HEK293 (cell line): ENCODE measurements at regions not wholly inside any gene's neighbourhood (a gene's known extent, or its start where the extent isn't known, plus 50 kb on each side); places are given as distances from the start of the nearest gene placed in this dataset.

ENCODE experiments used
- CTCF ChIA-PET: fragments of 350-600 bp; formaldehyde crosslinking; extraction: SDS; loops from one replicate; lab custom pipeline; 2021; ENCODE audit warnings: antibody characterized with exemption; lab: Yijun Ruan, JAX
- POLR2A ChIA-PET: fragments of 300-600 bp; formaldehyde crosslinking; extraction: SDS; loops from one replicate; lab custom pipeline; 2020; ENCODE audit warnings: antibody characterized with exemption, inconsistent platforms; lab: Yijun Ruan, JAX
- H3K27ac ChIP-seq: fragments of 200-500 bp; sonication (Bioruptor generic); 2 replicates; pipeline ENCODE4 v1.5.1; 2014; ENCODE audit warnings: low read depth, low read length, control low read depth, inconsistent platforms; ENCODE audit errors: extremely low read depth
- H3K36me3 ChIP-seq, 2 experiments: fragments of 200-500 bp in 1 of 2; sonication (Bioruptor generic) in 1 of 2; 1 replicate in 1 of 2; 2 replicates in 1 of 2; pipeline ENCODE4 v1.5.1; 2014 to 2017; ENCODE audit warnings: inconsistent platforms in 2 of 2, low read length in 2 of 2; ENCODE audit not compliant: control insufficient read depth in 2 of 2, insufficient read depth in 1 of 2
- H3K4me1 ChIP-seq: fragments of 200-500 bp; sonication (Bioruptor generic); 2 replicates; pipeline ENCODE4 v1.5.1; 2014; ENCODE audit warnings: mild to moderate bottlenecking, low read length, inconsistent platforms; ENCODE audit not compliant: control insufficient read depth, insufficient read depth
- H3K4me3 ChIP-seq: 2 replicates; pipeline ENCODE4 v1.5.1; 2011; ENCODE audit warnings: low read depth, mild to moderate bottlenecking, control low read depth, low read length, moderate library complexity
- H3K9me3 ChIP-seq: fragments of 200-500 bp; sonication (Bioruptor generic); 2 replicates; pipeline ENCODE4 v1.5.1; 2014; ENCODE audit warnings: low read depth, low read length, inconsistent platforms; ENCODE audit not compliant: control insufficient read depth, insufficient read depth
- BCL11A ChIP-seq: fragments of 450-650 bp; formaldehyde crosslinking; IDR thresholded peaks from 2 replicates; pipeline ENCODE4 v1.5.1; 2016; ENCODE audit warnings: low read depth, missing biosample characterization, missing genetic modification characterization
- KLF10 ChIP-seq: fragments of 450-650 bp; IDR thresholded peaks from 2 replicates; pipeline ENCODE4 v1.5.1; 2018; ENCODE audit warnings: missing biosample characterization, mild to moderate bottlenecking, missing genetic modification characterization
- MEIS1 ChIP-seq: sonication (generic); formaldehyde crosslinking; IDR thresholded peaks from 2 replicates; pipeline ENCODE4 v1.8.1; 2022; ENCODE audit warnings: missing genetic modification reagents, mild to moderate bottlenecking, borderline replicate concordance
- SP3 ChIP-seq: fragments of 450-650 bp; formaldehyde crosslinking; IDR thresholded peaks from 2 replicates; pipeline ENCODE4 v1.5.1; 2016; ENCODE audit warnings: missing biosample characterization, missing genetic modification characterization
- ZFP37 ChIP-seq: fragments of 450-650 bp; formaldehyde crosslinking; IDR thresholded peaks from 2 replicates; pipeline ENCODE4 v1.5.1; 2016; ENCODE audit warnings: missing biosample characterization, missing genetic modification characterization
- ZNF10 ChIP-seq: fragments of 450-650 bp; formaldehyde crosslinking; IDR thresholded peaks from 2 replicates; pipeline ENCODE4 v1.5.1; 2017; ENCODE audit warnings: missing biosample characterization, missing genetic modification characterization
- ZNF133 ChIP-seq: fragments of 450-650 bp; formaldehyde crosslinking; IDR thresholded peaks from 2 replicates; pipeline ENCODE4 v1.5.1; 2016; ENCODE audit warnings: missing biosample characterization, missing genetic modification characterization
- ZNF16 ChIP-seq: fragments of 450-650 bp; formaldehyde crosslinking; IDR thresholded peaks from 2 replicates; pipeline ENCODE4 v1.5.1; 2016; ENCODE audit warnings: low read depth, missing biosample characterization, missing genetic modification characterization
- ZNF202 ChIP-seq: fragments of 450-650 bp; formaldehyde crosslinking; IDR thresholded peaks from 2 replicates; pipeline ENCODE4 v1.5.1; 2016; ENCODE audit warnings: missing biosample characterization, missing genetic modification characterization, borderline replicate concordance
- ZNF211 ChIP-seq: fragments of 450-650 bp; formaldehyde crosslinking; IDR thresholded peaks from 2 replicates; pipeline ENCODE4 v1.5.1; 2016; ENCODE audit warnings: low read depth, missing biosample characterization, missing genetic modification characterization
- ZNF350 ChIP-seq: fragments of 450-650 bp; formaldehyde crosslinking; IDR thresholded peaks from 2 replicates; pipeline ENCODE4 v1.5.0; 2017; ENCODE audit warnings: missing biosample characterization, mild to moderate bottlenecking, missing genetic modification characterization
- ZNF354C ChIP-seq: fragments of 450-650 bp; formaldehyde crosslinking; IDR thresholded peaks from 2 replicates; pipeline ENCODE4 v1.5.1; 2016; ENCODE audit warnings: missing biosample characterization, missing genetic modification characterization, low read depth, borderline replicate concordance
- ZNF362 ChIP-seq: fragments of 450-650 bp; formaldehyde crosslinking; IDR thresholded peaks from 2 replicates; pipeline ENCODE4 v1.5.1; 2016; ENCODE audit warnings: missing biosample characterization, missing genetic modification characterization
- ZNF391 ChIP-seq: fragments of 450-650 bp; formaldehyde crosslinking; IDR thresholded peaks from 2 replicates; pipeline ENCODE4 v1.5.1; 2016; ENCODE audit warnings: low read depth, missing biosample characterization, missing genetic modification characterization, borderline replicate concordance
- ZNF529 ChIP-seq: fragments of 450-650 bp; formaldehyde crosslinking; IDR thresholded peaks from 2 replicates; pipeline ENCODE4 v1.5.1; 2017; ENCODE audit warnings: missing genetic modification characterization, missing biosample characterization; ENCODE audit not compliant: insufficient replicate concordance
- ZNF549 ChIP-seq: fragments of 450-650 bp; IDR thresholded peaks from 2 replicates; pipeline ENCODE4 v1.5.1; 2018; ENCODE audit warnings: missing biosample characterization, missing genetic modification characterization, mild to moderate bottlenecking, inconsistent platforms, moderate library complexity
- ZNF670 ChIP-seq: fragments of 450-650 bp; formaldehyde crosslinking; IDR thresholded peaks from 2 replicates; pipeline ENCODE4 v1.5.1; 2016; ENCODE audit warnings: missing biosample characterization, missing genetic modification characterization, low read depth
- ZNF677 ChIP-seq: fragments of 450-650 bp; IDR thresholded peaks from 2 replicates; pipeline ENCODE4 v1.5.0; 2018; ENCODE audit warnings: missing biosample characterization, mild to moderate bottlenecking, missing genetic modification characterization, moderate library complexity
- ZNF704 ChIP-seq: fragments of 450-650 bp; formaldehyde crosslinking; IDR thresholded peaks from 2 replicates; pipeline ENCODE4 v1.5.1; 2016; ENCODE audit warnings: missing biosample characterization, missing genetic modification characterization
- ZNF768 ChIP-seq: fragments of 450-650 bp; formaldehyde crosslinking; IDR thresholded peaks from 2 replicates; pipeline ENCODE4 v1.5.1; 2018; ENCODE audit warnings: missing biosample characterization, mild to moderate bottlenecking, missing genetic modification characterization
- ZNF777 ChIP-seq: fragments of 450-650 bp; formaldehyde crosslinking; IDR thresholded peaks from 2 replicates; pipeline ENCODE4 v1.5.1; 2017; ENCODE audit warnings: missing biosample characterization, missing genetic modification characterization, borderline replicate concordance
- ZNF843 ChIP-seq: fragments of 450-650 bp; formaldehyde crosslinking; IDR thresholded peaks from 2 replicates; pipeline ENCODE4 v1.5.1; 2016; ENCODE audit warnings: missing biosample characterization, missing genetic modification characterization
- ZSCAN4 ChIP-seq: fragments of 450-650 bp; formaldehyde crosslinking; IDR thresholded peaks from 2 replicates; pipeline ENCODE4 v1.5.1; 2017; ENCODE audit warnings: missing biosample characterization, missing genetic modification characterization

- TF ChIP-seq ZFP37 (tag by site-specific recombination), result no peak
- TF ChIP-seq ZNF362 (tag by site-specific recombination), result no peak
- no peak for TF ChIP-seq ZNF670
These were observed 419.0 kb downstream of the FBXO15 start (continued) for GRCh38 chr18:73728657-73729056.

GRCh38 chr18:73724958-73725357 lies 422.7 kb downstream of the FBXO15 start:
- Histone ChIP-seq H3K9me3 (no peaks in the 10 kb centered on the region), H3K27ac (no peak overlapping the region), H3K4me1 (no peaks in the 10 kb centered on the region), H3K36me3 (no peaks in the 10 kb centered on the region), H3K4me3 (no peak overlapping the region)
- POLR2A ChIA-PET, result no interaction called here
- CTCF ChIA-PET, result no interaction called here
- TF ChIP-seq ZNF391 (tag by site-specific recombination) (no peak), ZNF677 (no peak), ZNF202 (tag by site-specific recombination) (no peak), ZSCAN4 (no peak), ZNF529 (tag by site-specific recombination) (no peak), KLF10 (tag by site-specific recombination) (no peak), BCL11A (tag by site-specific recombination) (no peak), ZNF843 (tag by site-specific recombination) (no peak), ZNF211 (tag by site-specific recombination) (no peak), ZNF133 (tag by site-specific recombination) (no peak)

- CTCF ChIA-PET, result no interaction called here
- no peak overlapping the region for H3K27ac ChIP-seq
- no peaks in the 10 kb centered on the region for H3K36me3 ChIP-seq
- H3K4me3 ChIP-seq, result no peak overlapping the region
- H3K9me3 ChIP-seq, result no peaks in the 10 kb centered on the region
- H3K4me1 ChIP-seq, result no peaks in the 10 kb centered on the region
- TF ChIP-seq ZNF768 (tag by site-specific recombination), result no peak
- no peak for TF ChIP-seq ZNF549 (tag by site-specific recombination)
- TF ChIP-seq ZNF16 (tag by site-specific recombination), result no peak
- POLR2A ChIA-PET, result no interaction called here
These were observed 428.0 kb downstream of the FBXO15 start for GRCh38 chr18:73719611-73720010.

GRCh38 chr18:73717570-73717969 lies 430.1 kb downstream of the FBXO15 start:
- CTCF ChIA-PET, result no interaction called here
- no peak overlapping the region for H3K27ac ChIP-seq
- no peaks in the 10 kb centered on the region for H3K36me3 ChIP-seq
- no peaks in the 10 kb centered on the region for H3K4me1 ChIP-seq
- TF ChIP-seq ZNF350, result no peak
- no peak for TF ChIP-seq SP3 (tag by site-specific recombination)
- no peak for TF ChIP-seq ZNF704 (tag by site-specific recombination)
- TF ChIP-seq MEIS1 (CRISPR knock-in tag), result no peak
- TF ChIP-seq ZNF777 (tag by site-specific recombination), result no peak
- no peak for TF ChIP-seq ZNF354C
- no peak for TF ChIP-seq ZNF10 (tag by site-specific recombination)
- TF ChIP-seq, all 188 proteins: peak for 0
- Histone ChIP-seq H3K9me3 (no peaks in the 10 kb centered on the region), H3K4me3 (no peak overlapping the region)
- POLR2A ChIA-PET, result no interaction called here
